HG02943 (cell line): ENCODE measurements at regions not wholly inside any gene's neighbourhood (a gene's known extent, or its start where the extent isn't known, plus 50 kb on each side); places are given as distances from the start of the nearest gene placed in this dataset.
"Not testable (repeated sequence)": the region's sequence is repeated elsewhere in the genome, so short reads cannot be mapped to it uniquely, and the experiment has no call there.

Experiments
- ATAC-seq: cut with Tn5 transposase; IDR thresholded peaks from one replicate; pipeline ENCODE4 v1.9.1; 2021; ENCODE audit warnings: mild to moderate bottlenecking, low read depth, moderate library complexity; ENCODE audit not compliant: unreplicated experiment

DNA sequence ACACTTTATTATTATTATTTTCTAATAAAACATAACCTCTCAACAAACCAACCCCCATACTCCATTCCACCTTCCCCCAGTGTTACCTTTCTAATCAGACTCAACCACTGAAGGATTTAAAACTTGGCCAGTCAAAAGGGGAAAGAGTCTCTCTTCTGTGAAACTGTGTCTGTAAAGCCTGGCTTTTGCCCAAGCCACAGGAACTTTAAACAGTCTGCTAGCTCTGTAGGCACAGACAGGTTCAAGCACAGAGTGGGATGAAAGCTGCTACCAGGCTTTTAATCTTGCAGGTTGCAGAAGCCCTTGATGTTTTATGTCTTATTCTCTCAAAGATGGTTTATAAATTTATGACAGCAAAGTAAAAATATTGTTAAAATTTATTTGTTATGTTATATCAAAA, 585.7 kb downstream of the TENT5A start:
- ATAC-seq: no peak

DNA sequence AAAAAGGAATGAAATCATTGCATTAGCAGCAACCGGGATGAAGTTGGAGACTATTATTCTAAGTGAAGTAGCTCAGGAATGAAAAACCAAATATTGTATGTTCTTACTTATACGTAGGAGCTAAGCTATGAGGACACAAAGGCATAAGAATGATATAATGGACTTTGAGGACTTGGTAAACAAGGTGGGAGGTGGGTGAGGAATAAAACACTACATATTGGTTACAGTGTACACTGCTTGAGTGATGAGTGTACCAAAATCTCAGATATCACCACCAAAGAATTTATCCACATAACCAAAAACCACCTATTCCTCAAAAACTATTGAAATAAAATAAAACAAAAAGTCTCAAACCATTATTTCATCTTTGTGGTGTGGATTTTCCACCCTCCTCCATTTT, 593.5 kb downstream of the TENT5A start:
- no peak for ATAC-seq

DNA sequence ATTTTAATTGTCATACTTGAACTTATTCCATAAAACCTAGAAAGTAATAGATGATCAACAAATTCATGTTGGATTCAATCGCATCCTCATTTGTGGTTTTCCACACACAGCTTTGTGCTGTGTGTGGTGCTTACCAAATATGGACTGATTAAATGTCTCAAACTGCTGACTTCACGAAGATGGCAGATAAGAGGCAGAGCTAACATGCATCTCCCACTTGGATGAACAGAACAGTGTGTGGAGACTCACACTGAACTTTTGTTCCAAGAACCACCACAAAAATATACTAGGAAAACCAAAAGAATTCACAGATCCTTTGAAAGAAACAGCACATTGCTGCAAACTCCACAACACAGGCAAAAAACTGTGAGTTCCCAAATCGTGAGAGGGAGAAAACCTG, 603.7 kb downstream of the TENT5A start:
- ATAC-seq: no peak

DNA sequence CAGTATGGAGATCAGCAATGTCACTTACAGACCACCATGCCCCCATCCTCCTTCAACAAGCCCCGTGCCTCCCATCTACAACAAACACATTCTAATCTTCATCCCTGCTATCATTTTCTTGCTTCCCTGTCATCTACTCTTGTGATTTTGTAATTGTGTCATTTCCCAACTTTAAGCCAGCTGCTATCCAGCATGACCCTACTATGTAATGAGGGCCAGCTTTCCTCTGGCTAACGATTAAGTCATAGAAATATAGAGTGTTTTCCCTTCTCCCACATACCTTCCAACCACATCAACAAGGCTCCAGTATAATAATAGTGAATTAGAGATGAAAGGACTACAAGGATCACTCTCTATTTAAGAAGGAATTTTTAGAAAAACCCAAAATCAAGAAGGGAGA, 607.0 kb downstream of the TENT5A start:
- no peak for ATAC-seq

DNA sequence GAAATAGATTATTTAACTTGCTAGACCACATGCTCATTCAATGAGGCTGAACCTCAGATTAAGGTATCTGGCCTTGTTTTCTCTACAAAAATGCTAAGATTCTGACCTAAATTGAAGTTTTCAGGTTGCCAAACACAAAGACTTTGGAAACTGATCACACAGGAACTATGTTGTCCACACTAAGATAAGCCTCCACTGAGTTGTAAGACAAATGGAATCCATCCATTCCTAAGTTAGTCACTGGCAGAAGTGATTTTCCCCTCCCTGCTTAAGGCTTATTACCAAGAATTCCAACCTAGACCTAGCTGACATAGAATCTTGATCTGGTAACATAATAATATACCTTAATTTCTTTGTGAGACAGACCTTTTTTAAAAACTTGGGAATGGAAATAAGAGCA, 608.1 kb downstream of the TENT5A start:
- ATAC-seq: no peak

DNA sequence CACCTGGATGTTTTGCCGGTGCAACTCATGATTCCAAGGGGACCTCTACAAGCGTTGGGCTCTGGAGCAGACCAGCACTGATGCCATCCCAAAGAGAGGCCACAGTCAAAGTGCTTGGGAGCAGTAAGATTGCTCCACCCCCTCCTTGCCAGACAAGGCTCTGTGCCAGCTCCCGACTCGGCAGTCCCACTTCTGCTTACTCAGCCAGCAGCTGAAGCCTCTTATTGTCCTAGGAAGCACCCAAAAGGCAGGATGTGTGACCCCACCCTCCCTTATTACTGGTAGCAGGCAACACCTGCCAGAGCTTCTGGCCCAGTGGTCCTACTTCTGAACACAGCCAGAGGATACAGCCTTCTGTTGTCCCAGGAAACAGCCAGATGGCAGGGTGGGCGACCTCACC, 614.2 kb downstream of the TENT5A start:
- no peak for ATAC-seq

DNA sequence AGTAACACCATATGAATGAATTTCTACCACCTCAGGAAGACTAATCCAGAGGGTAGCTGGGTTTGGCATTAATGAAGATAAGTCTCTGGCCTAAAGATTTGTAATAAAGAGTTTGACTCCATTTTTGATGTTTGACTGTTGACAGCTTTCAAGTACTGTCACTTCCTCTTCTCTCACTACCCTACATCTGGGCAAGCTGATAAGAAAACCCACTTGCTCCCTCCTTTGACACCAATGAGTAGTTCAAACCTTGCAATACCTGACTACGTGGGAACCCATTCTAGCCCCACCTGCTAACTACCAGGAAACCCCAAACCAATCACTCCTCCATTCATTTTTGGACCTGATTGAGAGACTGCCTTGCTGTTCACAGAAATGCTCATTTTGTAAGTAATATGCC, 621.5 kb downstream of the TENT5A start:
- ATAC-seq: no peak

DNA sequence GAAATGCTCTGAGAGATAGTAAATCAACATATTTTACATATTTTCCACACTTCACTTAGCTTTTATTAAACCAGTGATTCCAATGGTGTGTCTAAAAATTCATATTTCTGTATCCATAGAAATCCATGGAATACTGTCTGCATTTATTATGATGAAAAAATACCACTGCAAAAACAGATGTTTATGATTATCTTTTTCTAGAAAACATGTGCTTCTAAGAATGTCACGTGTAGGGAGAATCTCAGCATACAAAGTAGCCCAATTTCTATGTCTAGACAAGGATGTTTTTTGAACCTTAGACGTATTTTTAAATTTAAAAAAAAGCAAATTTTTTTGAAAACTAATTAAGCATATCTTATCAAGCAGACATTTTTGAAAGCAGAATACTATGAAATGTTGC, 622.4 kb downstream of the TENT5A start:
- ATAC-seq: no peak

DNA sequence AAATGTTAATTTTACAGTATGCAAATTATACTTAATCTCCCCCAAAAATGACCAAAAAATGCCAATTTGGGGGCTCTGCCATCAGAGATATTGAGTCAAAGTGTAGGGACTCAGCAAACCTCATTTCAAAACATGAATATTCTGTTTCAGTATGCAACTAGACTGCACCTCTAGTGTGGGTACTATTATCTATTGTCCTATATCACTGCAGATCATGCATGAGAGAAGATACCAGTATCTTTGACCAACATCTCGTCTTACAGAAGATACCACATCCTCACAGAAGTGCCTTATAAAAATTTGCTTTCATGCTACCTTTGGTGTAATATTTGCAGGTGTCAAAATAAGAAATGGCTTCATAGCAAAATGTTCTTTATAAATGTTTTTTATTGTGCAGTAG, 623.8 kb downstream of the TENT5A start:
- no peak for ATAC-seq

DNA sequence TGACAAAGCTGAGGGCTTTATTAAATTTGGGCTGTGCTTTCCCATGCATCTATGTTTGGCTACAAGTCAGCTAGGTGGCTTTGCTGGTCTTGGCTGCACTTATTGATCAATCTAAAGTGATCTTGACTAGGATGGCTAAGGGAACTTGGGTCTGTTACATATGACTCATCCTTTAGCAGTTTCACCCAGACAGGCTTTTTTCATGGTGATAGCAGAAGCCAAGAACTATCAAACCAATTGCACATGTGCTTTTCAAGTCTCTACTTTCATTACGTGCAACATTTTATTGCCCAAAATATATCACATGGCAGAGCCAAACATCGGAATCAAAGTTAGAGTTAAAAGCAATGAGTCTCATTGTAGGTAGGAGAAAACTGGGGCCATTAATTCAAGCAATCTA, 626.3 kb downstream of the TENT5A start:
- ATAC-seq: no peak

DNA sequence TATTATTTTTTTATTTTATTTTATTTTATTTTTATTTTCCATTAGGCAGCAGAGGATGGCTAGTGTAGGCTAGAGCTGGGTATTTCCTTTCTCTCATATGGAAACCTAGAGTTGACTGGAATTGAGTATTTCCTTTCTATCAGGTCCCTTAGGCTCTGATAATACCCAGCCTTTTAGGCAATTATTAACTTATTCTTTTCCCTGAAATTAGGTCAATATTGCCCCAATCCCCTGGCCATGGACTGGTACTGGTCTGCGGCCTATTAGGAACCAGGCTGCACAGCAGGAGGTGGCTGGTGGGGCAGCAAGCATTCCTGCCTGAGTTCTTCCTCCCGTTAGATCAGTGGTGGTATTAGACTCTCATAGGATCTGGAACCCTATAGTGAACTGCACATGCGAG, 632.2 kb downstream of the TENT5A start:
- ATAC-seq: no peak

DNA sequence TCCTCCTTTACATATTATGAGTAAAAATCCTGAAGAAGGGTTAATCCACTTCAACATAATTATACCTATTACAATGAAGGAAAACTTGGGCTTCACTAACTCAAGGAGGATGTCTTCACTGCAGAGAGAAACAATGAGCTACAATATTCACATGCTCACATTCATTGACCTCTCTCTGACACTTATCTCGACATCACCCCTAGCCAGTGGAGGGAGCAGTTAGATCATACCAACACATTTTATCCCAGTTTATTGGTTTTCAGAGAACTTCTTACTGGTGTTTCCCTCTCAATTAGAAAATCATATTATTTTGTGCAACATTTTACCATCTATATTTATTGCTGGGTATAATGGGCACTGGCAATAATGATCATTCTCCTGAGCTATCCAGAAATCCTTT, 646.5 kb downstream of the TENT5A start:
- ATAC-seq: no peak

DNA sequence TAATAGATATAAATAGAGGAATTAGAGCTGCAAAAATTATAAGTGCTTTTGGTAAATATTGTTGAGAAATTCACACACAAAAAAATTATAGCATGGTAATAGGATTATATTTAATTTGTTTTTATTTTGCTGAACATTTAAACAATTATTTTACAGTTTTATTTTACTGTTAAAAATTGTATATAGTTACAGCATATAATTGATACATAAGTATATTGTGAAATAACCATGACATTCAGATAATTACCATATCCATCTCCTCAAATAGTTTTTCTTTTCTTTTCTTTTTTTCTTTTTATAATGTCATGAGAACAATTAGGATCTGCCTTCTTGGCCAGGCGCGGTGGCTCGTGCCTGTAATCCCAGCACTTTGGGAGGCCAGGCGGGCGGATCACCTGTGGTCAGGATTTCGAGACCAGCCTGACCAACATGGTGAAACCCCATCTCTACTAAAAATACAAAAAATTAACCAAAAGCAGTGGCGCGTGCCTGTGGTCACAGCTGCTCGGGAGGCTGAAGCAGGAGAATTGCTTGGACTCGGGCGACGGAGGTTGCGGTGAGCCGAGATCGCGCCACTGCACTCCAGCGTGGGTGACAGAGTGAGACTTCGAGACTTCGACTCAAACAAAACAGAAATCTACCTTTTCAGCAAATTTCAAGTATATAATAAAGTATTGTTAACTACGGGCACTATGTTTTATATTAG, 654.2 kb downstream of the TENT5A start:
- no peak for ATAC-seq

DNA sequence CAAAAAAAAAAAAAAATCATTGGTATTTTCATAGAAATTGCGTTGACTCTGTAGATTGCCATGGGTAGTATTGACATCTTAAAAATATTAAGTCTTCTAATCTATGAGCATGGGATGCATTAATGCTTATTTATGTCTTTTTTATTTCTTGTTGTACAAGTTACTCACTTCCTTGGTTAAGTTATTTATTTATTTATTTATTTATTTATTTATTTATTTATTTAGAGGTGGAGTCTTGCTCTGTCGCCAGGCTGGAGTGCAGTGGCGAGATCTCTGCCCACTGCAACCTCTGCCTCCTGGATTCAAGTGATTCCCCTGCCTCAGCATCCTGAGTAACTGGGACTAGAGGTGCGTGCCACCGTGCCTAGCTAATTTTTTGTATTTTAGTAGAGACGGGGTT, 656.0 kb downstream of the TENT5A start:
- not testable (repeated sequence) for ATAC-seq

DNA sequence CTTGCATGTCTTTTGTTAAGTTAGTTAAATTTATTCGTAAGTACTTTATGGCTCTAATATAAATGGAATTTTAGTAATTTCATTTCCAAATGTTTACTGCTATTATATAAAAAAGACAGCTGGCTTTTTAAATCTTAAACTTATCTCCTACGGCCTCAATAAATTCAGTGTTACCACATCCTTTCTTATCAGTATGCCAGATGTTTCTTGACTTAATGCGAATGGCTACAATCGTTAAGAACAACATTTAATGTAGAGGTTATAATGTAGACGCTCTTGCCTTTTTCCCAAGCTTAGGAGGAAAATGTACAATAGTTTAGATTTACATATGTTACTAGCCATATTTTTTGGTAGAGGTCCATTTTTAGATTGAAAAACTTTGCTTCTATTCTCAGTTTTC, 659.4 kb downstream of the TENT5A start:
- no peak for ATAC-seq

DNA sequence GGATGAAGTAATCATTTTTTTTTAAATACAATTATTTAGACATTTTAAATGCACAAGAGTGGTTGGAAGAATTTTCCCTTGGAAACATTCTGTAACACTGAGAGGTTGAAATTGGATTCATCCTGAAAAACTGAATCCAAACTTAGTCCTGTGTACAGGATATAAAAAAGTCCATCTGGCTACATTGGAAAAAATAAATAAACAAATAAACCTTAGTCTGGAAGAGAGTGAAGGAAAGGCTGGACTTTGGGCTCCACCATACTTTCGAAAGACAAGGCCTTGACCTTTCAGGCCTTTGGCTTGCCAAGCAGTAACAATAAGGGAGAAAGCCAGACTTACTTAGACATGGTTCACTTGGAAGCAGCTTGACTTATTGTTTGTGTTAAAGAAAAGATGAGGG, 664.3 kb downstream of the TENT5A start:
- no peak for ATAC-seq

DNA sequence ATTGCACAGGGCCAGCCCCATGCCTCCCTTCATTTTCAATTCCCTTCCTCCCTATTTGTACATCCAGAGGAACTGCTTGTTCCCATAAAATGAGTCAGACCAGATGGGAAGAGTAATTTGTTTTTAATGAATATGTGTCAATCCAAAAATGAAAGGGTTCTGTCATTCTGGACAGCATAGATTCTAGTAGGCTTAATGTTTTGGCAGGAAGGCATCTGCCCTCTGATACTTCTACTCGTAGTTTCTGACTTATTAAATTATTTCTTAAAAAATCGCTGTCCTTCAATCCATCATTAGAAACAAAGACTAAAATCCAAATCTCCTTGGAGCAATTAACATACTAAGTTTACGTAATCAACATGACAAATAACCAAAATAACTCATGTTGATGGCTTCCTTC, 665.5 kb downstream of the TENT5A start:
- no peak for ATAC-seq

DNA sequence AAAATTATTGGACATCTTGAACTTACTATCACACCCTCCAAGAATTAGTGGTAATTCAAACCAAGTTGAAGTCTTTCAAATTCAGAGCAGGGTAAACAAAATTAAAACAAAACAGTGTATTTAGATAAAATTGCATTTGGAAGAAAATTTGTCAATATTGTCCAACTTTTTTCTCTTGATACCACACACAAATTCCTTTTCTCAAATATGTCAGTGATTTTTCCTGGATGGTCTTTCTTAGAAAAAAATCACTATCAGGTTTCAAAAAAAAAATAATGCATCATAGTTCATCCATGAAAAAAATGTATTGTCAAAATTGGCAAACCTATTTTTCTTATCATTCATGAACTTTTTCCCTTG, 667.1 kb downstream of the TENT5A start:
- ATAC-seq: no peak

DNA sequence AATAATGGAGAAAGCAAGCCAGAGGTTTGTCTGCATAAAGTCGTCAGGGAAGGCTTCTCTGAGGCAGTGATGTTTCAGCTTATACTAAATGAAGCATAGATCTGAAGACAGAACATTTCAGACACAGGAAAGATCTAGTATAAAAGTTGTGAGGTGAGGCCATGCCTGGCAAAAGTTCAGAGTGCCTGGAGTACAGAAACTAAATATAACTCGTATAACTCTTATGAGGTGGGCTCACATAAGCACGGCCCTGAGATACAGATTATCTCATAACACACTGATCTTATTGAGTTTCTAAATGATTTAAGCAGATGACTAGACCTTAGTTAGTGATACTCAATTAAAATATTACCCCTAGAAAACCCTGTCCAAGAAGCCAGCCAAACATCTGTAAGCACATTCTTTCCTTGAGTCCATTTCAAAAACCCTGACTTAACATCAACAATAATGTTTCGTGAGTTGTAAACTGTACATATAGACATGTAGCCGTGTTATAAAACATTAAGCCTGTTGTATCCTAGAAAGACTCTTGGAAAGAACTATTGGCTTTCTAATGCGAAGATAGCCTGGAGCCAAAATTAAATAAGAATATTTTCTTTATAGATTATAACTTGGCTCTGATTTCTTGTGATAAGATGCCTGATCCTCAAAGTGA, 667.6 kb downstream of the TENT5A start:
- no peak for ATAC-seq

DNA sequence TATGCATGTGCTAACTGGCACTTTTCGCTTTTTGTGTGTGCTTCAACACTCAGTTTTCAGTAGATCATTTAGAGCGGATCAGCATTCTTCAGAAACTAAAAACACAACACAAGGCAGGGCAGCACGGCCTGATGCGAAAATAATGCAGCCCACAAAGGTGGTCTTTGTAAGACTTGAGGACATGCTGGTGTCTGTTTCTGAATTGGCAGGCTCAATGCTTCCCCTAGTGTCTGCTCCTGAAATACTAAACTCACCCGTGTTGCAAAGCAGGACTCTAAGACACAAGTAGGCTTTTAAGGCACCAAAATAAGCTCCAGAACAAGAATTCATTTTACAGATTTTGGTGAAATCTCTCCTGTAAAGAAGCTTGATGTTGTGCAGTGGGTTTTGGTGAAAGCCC, 676.5 kb downstream of the TENT5A start:
- no peak for ATAC-seq

DNA sequence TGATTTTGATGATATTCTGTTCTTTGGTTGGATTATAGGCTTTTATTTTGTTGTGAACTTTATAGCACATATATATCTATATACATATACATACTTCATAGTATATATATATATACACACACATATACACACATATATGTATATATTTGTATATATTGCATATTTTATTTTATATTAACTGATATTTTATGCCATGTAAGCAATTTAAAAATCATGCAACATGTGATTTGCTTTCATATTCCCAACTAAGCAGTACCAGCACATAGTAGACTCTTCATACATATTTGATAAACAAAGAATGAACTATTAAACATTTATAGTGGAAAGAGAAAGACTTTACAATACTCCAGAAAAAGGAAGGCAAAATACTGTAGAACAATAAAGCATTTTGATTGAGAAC, 679.2 kb downstream of the TENT5A start:
- no peak for ATAC-seq

DNA sequence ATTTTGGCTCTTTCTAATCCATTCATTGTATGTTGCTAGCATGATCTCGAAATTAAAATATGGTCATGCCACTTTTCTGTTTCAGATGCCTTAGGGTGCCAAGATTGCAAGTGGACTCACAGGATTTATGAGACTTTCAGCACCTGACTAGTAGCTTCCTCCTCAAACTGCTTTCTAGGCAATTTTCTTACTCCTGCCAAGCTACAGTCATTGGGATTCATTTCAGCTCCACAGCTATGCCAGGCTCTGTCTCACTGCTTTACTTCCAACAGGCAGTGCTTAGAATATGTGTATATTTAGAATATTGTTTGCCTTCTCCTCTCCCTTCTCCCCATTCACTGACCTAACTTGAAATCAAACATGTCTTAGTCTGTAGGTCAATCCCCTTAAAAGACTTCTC, 681.4 kb downstream of the TENT5A start:
- ATAC-seq: no peak

DNA sequence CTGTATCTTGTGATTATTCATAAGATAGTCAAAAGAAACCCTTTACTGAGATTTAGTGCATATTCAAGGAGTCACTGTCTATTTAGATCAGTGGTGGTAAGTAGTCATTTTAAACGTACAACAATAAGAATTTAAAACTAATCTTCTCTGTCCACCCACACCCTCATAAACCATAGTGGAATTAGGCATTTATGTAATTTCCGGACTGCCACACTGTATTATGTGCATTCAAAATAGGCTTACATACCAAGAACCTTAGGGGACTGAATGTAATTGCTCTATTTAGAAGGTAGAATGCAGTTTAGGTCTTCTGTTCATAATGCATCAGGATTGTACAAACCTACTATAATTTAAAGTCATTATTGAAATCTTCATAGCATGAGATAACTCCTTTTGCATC, 685.4 kb downstream of the TENT5A start:
- no peak for ATAC-seq
